HG03025 (cell line): ENCODE measurements at regions not wholly inside any gene's neighbourhood (a gene's known extent, or its start where the extent isn't known, plus 50 kb on each side); places are given as distances from the start of the nearest gene placed in this dataset.

Experiments used
- ATAC-seq: cut with Tn5 transposase; IDR thresholded peaks from one replicate; pipeline ENCODE4 v1.9.1; 2021; ENCODE audit warnings: mild to moderate bottlenecking, moderate library complexity; ENCODE audit not compliant: unreplicated experiment, low FRiP score

DNA sequence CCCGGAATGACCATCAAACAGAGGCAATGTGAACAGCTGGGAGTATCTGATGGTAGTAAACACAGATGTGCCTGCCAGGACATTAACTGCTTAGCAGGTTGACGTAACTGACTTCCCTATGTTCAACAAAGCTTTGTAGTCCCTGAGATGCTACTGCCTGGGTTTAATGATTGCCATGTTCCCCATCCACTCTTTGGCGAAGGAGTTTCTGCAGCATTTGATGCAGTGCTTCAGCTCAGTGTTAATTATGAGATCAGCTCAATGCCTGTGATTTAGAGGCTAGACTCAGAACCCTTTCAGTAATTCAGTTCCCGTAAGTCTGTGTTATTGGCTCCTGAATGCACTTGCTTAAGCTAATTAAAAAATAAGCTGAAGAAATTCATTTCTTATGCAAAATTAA lies 547.3 kb upstream of the ZNF608 start:
- no peak for ATAC-seq

DNA sequence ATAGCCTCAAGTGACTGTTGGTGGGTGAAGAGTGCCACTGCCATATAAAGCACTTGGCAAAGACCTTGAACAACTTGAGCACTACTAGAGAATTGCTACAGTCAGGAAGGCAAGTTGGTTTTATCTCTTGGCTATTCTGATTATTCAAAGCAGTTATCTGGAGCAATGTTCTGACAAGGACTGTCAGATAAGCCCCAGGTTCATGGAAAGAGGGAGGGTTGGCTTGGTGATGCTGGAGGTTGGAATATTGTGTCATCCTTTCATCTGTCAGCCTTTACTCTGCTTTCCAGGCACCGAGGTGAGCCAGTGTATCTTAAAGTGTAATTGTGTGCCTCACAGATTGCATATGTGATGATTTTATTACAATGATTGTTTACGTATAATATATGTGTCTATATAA lies 548.4 kb upstream of the ZNF608 start:
- ATAC-seq: no peak

DNA sequence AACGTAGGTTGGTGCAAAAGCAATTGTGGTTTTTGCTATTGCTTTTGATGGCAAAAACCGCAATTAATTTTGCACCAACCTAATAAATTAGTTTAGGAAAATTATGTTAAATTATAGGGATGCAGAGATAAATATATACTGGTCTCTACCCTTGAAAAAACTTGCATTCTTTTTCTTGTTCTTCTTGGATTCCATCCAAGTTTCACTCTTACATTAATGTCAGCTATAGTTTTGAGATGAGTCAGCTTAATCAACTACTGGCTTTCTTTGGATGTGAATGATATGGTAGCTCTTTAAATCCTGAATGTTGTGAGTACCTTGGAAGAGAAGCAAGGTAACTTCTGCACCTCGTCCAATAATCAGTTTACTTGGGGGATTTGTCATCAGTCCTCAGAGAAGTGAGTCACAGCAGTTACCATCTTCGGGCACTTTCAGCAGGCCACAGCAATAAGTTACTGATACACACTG lies 549.0 kb upstream of the ZNF608 start:
- ATAC-seq: no peak

DNA sequence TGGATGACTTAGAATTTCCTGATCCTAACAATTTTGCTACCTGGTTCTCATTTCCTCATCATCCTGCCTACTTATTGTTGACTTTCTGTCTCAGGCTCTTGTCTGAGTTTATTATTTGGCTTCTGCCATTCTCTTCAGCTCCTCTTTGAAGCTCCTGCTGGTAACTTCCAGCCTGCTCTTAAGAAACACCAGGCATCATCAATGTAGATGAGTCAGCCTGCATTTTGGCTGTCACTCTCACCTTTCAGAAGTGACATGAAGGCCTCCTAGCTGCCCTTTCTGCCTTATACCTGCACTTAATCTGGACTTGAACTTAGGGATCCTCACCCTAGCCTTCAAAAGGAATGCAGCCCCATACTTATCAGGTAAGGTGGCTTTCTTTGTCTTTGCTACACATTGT lies 551.8 kb upstream of the ZNF608 start:
- ATAC-seq: no peak

DNA sequence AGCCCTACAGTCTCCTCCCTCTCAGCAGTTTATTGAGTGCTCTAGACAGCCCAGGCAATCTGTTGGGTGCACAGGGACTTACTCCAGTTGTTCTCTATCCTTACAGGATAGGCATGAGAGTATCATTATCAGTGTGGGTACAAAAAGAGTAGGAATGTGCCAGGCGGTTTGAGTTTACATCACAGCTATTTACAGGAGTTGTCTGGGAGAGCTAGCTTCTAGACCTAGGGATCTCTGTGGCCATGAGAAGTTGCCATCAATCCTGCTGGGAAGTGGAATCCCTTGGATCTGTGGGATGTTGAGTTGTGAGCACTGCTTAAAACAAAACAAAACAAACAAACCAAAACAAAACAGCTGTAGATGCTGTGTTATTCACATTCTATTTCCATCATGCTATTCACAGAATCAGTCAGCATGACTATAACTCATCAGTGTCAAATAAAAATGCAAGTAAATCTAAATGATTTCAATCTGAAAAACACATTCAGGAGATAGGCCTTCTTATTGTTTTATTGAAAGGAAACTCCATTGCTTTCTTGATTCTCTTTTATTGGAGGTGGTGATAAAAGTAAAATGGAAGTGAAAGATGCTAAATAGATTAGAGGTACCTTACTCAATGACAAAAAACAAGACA lies 552.4 kb upstream of the ZNF608 start:
- ATAC-seq: no peak

DNA sequence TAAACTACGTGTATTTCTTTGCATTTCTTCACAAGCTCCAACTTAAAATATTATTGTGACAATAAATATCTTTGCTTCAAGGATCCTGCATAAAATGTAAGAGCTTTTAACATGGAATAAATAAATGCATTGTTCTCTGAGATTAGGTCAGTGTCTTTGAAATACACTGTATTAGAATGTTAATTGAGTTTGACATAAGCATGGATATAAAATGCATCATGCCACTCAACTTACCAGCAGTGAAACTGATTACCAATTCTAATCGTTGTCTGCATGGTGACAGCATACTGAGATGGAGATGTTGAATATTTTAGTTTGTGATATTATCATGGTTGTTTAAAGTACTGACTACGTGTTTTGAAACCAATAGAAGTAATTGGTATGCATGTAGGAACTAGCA lies 555.3 kb upstream of the ZNF608 start:
- ATAC-seq: no peak

DNA sequence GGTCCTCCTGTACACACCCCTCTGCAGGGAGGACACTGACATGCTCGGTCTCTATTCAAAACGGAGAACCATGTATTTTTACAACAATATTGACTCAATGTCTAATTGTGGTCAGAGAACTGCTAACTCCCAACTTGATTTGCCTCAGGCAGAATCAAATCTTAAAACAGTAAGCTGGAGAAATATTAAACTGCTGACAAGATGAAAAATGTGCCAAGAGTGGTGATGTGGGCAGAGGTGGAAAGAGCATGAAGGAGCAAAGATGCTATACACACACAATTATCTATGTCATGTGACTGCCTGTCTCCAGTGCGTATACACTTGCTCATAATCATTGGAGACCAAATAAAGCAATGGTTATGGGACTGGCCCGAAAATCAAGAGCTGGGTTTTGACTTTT lies 556.1 kb upstream of the ZNF608 start:
- ATAC-seq: no peak

DNA sequence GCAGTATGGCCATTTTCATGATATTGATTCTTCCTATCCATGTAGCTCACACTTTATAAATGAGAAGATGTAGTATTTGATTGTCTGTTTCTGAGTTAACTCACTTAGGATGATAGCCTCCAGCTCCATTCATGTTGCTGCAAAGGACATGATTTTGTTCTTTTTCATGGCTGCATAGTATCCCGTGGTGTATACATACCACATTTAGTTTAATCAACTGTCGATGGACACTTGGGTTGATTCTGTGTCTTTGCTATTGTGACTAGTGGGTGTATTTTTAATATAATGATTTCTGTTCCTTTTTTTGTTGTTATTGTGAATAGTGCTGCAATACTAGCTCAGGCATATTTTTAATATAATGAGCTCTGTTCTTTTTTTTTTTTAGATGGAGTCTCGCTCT lies 560.3 kb upstream of the ZNF608 start:
- ATAC-seq: no peak

DNA sequence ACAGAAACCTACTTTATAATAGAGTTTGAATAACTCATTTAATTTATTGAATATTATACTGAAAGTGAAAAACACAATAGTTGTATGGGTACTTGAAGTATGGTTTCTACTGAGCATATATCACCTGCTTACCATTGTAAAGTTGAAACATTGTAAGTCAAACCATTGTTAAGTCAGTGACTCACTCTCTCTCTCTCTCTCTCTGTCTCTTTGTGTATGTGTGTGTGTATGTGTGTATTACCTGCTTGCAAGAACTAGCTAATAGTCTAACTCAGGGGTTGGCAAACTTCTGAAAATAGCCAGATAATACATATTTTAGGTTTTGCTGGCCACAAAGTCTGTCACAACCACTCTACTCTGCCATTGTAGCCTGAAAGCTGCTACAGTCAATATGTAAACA lies 564.3 kb upstream of the ZNF608 start:
- ATAC-seq: no peak

DNA sequence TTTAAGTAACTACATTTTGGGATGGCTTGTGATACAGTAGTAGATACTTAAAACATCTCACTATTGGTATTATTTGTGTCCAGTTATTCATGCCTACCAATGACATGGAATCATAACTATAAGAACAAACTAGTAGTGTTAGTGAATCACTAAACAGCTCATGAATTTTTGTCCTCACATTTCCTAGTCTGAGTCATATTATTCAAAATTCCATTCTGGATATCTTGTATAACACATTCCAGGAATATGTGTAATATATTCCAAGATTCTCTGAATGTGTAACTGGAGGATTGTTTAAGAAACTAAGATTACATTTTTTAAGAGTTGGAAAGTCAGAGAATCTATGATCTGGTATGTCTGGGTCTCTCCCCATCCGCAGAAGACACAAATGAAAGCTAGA lies 565.3 kb upstream of the ZNF608 start:
- ATAC-seq: no peak

DNA sequence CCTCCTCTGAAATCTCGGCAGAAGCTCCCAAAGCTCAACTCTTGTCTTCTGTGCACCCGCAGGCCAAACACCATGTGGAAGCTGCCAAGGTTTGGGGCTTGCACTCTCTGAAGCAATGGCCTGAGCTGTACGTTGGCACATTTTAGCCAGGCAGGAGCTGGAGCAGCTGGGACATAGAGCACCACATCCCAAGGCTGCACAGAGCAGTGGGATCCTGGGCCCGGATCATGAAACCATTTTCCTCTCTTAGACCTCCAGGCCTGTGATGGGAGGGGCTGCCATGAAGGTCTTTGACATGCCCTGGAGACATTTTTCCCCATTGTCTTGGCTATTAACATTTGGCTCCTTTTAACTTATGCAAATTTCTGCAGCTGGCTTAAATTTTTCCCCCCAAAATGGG lies 567.1 kb upstream of the ZNF608 start:
- no peak for ATAC-seq

DNA sequence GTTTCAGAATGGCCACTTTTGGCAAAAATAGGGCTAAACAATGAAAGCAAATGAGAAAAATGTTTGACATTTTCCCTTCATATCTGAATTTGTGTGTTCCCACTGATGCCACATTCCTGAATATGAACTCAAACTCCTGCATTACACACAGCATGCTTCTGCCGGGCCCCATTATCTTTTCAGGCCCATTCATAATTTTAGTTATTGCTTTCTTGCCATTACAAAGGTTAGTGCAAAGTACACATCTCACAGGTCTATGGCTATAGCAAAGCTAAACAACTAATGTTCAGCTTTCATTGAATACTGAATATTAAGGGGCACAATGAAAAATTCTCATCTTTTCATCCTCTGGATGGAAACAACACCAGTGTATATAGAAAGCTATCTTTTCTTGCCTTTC lies 568.9 kb upstream of the ZNF608 start:
- ATAC-seq: no peak

DNA sequence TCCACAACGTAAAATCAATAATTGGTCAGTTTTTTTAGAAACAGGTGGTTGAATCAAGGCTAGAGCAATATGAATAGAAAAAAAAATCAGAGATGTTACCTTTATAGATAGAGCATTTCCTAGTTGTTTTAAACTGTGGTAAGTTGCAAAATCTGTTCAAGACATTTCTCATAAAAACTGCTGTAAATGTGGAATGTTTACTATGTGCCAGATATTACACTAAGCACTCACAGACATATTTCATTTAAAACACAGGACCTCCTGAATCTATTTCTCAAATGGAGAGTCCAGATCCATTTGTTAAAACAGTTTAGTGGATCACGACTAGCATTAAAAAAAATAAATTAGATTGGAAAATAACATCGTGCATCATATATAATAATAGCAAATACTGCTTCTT lies 570.0 kb upstream of the ZNF608 start:
- no peak for ATAC-seq

DNA sequence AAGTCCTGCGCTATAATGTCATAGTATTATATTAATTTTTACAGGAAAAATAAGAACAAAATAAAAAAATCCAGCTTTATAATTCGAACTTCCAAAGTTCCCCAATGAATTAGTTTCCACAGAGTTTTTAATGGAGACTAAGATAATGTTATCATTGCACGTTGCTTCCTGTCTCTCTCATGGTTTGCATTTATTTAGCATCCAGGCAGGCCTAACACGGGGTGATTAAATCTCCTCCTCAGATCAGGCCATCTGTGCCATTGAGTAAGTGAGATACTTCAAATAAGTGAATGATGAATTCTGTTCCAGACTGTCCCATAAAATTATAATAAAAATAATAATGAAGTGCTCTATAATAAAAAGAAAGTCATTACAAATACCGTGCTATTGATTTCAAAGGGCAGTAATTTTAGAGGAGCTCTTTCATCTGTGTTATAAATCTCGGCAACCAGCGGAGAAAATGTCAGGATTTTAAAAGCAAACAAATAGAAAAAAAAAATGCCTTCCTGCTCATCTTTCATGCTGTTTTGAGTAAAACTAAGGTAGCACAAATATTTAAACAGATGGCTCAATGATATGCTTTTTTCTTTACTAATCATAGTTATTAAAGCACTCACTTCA lies 570.6 kb upstream of the ZNF608 start:
- no peak for ATAC-seq

DNA sequence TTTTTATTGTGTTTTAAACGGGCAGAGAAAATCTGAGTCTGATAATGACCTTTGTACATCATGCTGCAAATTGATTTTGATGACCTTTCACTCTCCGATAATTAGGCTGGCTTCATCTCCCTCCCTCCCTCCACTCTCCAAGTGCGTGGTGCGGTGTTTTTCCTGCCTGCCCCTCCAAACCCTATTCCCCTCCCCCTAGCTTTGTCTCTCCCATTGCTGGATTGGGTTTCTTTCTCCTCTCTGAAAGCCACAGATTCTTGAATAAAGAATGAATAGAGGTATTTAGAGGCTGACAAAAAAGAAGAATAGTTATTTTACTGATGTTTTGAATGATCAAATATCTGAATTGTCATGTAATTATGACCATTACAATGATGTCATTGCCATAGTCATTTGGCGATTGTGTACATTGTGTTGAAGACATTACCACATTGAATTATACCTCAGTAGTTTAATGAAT lies 571.1 kb upstream of the ZNF608 start:
- no peak for ATAC-seq

DNA sequence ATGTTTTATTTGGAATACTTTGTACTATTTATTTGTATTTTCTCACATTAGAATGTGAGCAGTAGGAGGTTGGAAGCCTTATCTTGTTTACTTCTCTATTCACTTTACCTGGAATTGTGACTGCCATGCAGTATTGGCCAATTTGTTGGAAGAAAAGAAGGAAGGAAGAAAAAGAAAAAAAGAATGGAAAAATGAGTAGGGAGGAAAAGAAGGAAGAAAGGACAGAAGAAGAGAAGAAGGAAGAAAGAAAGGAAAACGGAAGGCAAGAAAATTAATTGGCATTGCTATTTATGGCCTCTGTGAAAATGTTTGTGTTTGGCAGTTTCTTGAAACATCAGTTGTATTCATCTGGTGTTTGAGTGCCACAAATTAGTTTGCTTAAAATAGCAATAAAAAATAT lies 575.2 kb upstream of the ZNF608 start:
- no peak for ATAC-seq

DNA sequence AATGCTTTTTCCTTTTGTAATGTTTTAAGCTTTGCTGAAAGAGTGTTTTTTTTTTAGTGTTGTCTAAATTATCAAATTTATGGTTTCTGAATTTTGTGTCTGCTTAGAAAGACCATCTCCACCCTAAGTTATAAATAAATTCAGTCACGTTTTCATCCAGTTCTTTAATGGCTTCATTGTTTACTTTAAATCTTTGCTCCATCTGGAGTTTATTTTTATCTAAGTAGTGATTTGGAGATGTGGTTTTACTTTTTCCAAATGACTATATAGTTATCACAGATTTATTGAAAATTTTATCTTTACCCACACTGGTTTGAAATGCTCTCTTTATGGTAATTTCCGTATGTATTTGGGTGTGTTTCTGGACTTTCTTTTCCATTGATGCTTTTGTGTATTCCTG lies 577.2 kb upstream of the ZNF608 start:
- ATAC-seq: no peak

DNA sequence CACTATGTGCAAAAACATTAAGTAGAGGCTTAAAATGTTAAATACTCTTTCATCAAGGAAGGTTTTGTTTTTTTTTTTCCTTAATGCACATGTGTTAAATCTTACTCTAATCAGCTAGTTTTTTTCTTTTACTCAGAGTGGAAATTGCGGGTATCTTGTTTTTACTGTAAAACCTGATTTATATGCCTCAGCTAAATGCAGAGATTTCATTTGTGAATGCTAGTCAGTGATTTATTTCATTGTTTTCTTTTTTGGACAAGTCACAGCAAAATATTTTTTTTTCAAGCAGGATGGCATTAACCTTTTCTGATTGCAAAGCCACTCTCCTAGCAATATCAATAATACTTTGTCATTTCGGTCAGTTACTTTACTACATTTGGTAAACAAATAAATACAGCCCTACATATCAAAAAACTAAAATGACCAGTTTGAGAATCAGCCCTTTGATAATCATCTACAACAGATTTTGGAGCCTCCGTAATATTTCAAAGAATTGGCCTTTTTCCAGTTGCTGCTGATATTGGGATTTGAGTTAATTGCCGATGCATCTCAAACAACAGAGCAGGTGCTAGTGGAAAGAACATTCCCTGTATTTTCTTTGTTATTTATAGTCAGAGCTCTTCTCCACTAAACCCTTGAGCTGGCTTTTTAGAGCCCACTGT lies 579.2 kb upstream of the ZNF608 start:
- no peak for ATAC-seq

DNA sequence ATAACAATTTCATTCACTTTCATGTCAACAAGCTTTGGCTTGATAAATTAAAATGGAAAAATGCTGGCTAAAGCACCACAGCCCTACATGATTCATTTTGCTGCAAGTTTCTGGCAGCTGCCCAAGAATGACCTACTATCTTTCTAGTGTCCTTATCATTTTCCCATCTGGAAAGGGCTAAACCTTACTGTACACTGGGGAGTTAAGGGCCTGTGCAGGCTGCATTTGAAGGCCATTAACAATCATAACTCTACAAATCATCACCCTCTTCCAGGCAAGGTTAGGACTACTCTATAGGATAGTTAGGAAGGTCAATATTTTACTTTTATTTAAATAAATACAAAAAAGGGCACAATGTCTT lies 579.7 kb upstream of the ZNF608 start:
- ATAC-seq: no peak

DNA sequence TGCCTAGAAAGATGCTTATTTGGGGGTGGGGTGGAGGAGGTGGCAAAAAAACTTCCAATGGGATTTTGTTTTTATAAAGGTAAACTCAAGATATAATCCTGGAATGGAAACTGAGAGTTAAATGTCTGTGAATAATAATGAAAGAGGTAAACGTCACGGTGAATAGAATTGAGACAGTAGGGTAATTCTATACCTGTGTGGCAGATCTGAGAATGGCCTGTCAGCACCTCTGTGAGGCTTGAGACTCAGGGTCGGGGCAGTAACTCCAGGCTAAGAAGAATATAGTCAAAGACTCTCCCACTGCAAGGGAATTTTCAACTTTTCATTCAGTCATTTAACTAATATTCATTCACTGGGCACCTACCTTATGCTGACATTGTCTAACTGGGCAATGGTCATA lies 581.2 kb upstream of the ZNF608 start:
- no peak for ATAC-seq

DNA sequence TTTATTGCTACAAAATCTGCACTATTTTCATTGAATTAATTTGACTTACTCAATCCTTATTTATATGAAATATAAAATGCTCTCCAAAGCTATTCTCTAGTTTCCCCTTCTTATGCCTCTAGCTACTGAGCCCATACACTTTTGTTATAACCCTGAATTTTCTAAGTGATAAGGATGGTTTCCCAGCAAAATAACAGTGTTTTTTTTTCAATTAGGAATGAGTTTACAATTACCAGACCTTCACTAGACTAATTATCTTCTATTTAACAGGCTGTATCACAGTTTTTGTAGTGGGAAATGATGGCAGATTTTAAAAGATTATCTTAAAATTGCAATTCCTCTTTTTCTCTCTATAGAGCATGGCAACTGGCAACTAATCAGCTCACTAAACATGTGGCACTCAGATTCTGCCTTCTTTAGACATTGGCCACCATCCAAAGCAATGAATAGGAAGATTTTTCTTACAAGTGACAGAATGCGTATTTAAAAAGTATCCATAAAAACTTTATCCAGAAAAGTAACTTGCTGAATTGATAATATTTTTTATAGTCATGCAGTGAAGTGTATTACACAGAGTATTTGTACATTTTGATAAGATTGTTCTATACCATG lies 585.7 kb upstream of the ZNF608 start:
- ATAC-seq: no peak

DNA sequence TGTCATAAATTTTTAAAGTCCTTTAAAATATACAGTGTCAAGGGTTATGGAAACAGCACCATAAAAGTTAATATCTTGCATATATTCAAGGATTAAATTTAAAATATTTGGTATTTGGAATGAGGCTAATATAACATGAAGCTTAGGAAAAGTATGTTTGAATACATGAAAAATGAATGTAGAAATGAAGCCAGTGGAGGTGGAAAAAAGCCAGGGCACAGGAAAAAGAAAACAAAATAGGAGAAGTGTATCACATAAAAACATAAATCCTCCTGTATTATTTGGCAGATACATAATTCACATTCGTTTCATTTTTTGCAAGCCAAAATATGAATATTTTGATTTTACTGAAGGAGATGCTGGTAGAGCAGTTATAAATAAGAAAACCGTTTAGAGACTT lies 587.0 kb upstream of the ZNF608 start:
- no peak for ATAC-seq
